Ovary (tissue), 3 donors: ENCODE measurements at regions not wholly inside any gene's neighbourhood (a gene's known extent, or its start where the extent isn't known, plus 50 kb on each side); places are given as distances from the start of the nearest gene placed in this dataset.

Experiments
- EP300 ChIP-seq: sonication (generic); formaldehyde crosslinking; IDR thresholded peaks from one replicate; pipeline ENCODE4 v1.6.1; 2017; ENCODE audit warnings: antibody characterized with exemption
- POLR2A ChIP-seq: fragments of 450-650 bp; IDR thresholded peaks from one replicate; pipeline ENCODE4 v1.6.1; 2017; ENCODE audit warnings: antibody characterized with exemption, mild to moderate bottlenecking, moderate library complexity
- TF ChIP-seq, protein P1 (sequence below), 3 donors: fragments of 450-650 bp in 2 of 3; fragments of 200-600 bp in 1 of 3; IDR thresholded peaks; one replicate each; pipeline versions ENCODE4 v1.5.1 to v1.8.0; 2016 to 2022; ENCODE audit warnings: antibody characterized with exemption in 3 of 3, mild to moderate bottlenecking in 1 of 3
- donor health status: DM: no; HTN: no; CAD: no.

GRCh38 chr15:93980261-93980911 lies 251.0 kb upstream of the MCTP2 start:
- TF ChIP-seq, protein P1, sequence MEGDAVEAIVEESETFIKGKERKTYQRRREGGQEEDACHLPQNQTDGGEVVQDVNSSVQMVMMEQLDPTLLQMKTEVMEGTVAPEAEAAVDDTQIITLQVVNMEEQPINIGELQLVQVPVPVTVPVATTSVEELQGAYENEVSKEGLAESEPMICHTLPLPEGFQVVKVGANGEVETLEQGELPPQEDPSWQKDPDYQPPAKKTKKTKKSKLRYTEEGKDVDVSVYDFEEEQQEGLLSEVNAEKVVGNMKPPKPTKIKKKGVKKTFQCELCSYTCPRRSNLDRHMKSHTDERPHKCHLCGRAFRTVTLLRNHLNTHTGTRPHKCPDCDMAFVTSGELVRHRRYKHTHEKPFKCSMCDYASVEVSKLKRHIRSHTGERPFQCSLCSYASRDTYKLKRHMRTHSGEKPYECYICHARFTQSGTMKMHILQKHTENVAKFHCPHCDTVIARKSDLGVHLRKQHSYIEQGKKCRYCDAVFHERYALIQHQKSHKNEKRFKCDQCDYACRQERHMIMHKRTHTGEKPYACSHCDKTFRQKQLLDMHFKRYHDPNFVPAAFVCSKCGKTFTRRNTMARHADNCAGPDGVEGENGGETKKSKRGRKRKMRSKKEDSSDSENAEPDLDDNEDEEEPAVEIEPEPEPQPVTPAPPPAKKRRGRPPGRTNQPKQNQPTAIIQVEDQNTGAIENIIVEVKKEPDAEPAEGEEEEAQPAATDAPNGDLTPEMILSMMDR (IDR thresholded peaks at IDR 0.05): no peak
- no peak for TF ChIP-seq POLR2A
- no peak for TF ChIP-seq EP300
